ENCODE measurements at regions not wholly inside any gene's neighbourhood (a gene's known extent, or its start where the extent isn't known, plus 50 kb on each side); places are given as distances from the start of the nearest gene placed in this dataset.
"Not testable (repeated sequence)": the region's sequence is repeated elsewhere in the genome, so short reads cannot be mapped to it uniquely, and the experiment has no call there.

GRCh38 chr9:85824949-85825348, 83.2 kb upstream of the AGTPBP1 start:
- peak in 2 of 12 donors; percentile 5 to 25 for TF ChIP-seq CTCF (IDR thresholded peaks at IDR 0.05)
- TF ChIP-seq POLR2A (IDR thresholded peaks at IDR 0.05), result not testable (repeated sequence)
